NCI-H748 (cell line): ENCODE measurements at regions not wholly inside any gene's neighbourhood (a gene's known extent, or its start where the extent isn't known, plus 50 kb on each side); places are given as distances from the start of the nearest gene placed in this dataset.
A peak's percentile ranks its signal among the peaks of the same experiment; 100 is the strongest.

Experiments used
- DNase-seq: peaks from one replicate; lab custom pipeline; 2025; ENCODE audit not compliant: unreplicated experiment; lab: John Stamatoyannopoulos, UW

DNA sequence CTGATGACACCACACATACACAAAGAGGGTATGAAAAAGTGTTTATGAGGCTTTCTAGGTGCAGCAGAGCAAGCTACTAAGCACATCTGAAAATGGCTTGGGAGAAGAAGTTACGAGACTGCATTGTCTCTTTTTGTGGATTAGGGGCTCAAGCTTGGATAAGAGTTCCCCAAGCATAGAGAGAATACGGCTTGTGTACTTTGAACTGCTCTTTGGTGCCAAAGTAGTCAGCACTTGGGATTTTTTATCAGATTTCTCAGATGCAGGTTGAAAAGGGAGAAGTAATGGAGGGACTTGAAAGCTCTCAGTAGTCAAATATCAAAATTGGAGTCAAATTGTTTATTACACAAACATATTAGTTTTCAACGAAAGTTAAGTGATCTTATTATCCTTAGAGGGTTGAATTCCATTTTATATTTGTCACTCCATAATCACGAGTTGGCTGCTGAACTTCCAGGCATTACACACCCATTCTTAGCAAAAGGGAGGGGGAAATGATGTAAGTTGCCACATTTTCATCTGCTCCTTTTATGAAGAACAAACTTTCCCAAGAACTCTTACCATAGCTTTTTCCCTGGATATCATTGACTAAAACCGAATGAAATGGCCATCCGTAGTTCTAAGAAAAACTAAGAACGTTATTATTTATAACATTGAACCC lies 1904.9 kb downstream of the PCDH7 start:
- no peak for DNase-seq

DNA sequence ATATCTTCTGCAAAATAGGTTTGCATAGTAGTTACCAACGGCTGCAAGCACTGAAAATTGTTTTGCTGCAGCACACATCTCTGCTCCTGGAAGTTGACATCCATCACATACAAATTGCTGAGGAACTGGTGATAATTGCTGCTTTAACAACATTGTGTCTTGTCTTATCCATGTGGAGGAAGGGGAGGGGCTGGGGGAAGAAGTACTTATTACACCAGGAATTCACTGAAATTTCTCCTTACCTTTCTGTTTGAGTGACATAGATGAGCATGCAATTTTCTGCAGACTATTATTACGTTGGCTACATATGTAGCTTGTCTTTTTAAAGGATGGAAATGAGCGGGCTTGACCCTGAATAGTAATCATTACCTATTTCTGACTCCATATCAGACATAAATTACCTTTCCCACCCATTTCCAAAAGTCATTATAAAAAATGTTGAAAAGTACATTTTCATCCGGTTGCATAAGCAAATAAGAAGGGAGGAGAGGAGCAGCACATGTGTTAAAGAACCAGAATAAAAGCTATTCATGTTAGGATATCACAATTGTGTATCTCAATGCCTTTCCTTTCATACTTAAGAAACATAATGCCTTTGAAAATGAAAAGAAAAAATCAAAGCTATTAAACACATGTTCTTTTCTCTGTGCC lies 1905.6 kb downstream of the PCDH7 start:
- DNase-seq: no peak

DNA sequence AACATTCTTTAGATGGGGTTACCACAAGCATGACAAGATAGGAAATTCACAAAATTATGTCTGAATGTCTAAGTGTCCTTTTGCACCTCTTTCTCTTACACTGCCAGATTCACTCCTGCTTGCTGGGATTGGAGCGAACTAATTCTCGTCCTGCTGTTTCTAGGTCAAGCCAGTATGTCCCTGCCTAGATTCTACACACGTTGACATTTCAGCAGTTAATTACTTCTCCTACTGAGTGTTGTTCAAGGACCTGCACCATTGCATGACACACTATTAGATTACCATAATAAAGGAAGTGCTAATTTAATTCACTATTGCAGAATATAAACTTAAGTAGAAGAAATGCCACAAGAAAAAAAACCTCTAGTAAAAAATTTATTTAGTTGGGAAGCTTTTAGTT lies 1911.7 kb downstream of the PCDH7 start:
- DNase-seq: no peak

DNA sequence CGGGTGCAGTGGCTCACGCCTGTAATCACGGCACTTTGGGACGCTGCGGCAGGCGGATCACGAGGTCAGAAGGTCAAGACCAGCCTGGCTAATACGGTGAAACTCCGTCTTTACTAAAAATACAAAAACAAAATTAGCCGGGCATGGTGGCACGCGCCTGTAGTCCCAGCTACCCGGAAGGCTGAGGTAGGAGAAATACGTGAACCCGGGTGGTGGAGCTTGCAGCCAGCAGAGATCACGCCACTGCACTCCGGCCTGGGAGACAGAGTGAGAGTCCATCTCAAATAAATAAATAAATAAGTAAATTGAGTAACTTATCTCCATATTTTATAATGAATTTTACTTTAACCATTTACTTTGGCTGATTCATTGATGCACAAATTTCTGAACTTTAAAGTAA lies 1913.3 kb downstream of the PCDH7 start:
- DNase-seq: no peak

DNA sequence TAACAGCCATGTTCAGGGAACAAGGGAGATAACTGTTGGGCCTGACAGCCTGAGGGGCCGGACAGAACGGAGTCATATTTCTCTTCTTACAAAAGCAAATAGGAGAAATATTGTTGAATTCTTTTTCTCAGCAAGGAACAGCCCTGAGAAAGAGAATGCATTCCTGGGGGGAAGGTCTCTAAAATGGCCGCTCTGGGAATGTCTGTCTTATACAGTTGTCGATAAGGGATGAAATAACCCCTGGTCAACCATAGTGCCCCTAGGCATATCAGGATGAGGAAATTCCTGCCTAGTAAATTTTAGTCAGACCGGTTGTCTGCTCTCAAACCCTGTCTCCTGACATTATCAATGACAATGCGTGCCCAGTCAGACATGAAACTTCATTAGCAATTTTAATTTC lies 1925.5 kb downstream of the PCDH7 start:
- DNase-seq: no peak

DNA sequence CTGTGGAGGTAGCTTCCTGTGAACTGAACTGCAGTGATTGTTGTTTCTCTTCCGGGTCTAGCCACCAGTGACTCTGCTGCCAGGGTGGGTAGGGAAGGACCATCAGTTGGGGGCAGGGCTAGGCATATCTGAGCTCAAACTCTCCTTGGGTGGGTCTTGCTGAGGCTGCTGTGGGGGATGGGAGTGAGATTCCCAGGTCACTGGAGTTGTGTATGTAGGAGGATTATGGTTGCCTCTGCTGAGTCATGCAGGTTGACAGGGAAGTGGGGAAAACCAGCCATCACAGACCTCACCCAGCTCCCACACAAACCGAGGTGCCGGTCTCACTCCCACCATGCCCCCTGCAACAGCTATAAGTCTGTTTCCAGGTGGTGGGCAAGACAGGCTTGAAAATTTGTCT lies 1937.8 kb downstream of the PCDH7 start:
- DNase-seq: no peak

DNA sequence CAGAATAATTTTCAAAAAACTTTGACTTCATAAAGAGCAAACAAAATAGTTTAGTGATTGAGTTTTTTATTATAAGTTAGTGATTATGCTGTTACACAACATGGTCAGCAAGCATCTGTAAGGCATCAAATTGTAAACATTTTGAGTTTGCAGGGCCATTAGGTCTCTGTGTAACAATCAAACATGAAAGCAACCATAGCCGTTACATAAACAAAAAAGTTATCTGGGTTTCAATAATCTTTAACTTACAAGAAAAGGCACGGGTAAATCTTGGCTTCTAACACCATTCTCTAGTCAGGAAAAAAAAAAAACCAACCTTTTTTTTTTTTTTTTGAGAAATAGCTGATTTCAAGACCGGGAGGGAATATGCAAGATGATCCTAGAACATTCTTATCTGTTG lies 1941.1 kb downstream of the PCDH7 start:
- DNase-seq: no peak

DNA sequence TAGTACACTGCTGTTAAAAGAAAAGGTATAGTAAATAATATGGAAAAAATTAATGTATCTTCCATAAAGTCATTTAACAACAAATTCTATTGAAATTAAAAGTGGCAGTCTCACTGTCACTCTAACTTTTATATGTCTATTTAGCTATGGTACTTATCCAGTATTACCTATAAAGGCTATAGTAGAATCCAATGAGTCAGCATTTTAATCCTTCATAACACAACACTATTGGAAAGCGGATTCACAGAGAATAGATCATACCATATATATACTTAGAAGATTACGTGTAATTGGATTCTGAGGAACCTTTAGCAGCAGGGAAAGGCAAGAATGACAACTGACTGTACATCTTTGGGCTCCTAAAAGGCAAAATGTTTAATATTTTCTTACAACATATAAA lies 1942.6 kb downstream of the PCDH7 start:
- DNase-seq: no peak

DNA sequence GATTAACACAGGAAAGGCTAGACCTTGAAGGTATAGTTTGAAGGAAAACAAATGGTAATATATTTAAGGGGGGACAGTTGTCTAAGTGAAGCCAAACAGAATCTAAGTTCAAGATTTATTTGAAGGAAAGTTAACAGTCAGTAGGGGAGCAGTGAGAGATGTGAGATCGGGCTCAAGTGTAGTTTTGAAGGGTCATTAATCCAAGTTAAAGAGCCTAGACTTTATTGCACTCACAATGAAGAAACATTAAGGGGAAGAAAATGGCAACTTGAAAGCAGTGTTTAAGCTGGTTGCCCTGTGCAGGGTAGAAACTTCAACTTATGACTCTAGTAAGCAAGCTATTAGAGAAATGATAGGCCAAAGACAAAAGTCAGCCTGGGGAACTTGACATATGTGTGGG lies 1952.2 kb downstream of the PCDH7 start:
- DNase-seq: no peak

DNA sequence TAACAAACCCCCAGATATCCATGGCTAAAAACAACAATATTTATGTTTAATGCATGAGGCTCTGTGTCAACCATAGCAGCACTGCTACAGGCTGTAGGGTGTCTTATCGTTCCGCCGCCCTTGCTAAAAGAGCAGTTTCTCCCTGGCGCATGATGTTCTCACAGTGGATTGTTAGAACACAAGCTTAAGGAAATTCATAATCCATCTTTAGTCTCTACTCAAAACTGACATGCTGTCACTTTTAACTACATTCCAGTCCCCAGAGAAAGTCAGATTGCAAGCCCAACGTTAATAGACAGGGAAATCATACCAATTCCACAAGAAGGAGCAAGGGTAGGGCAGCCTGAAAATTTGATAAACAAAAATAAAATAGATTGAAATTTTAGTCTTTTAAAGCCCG lies 1960.8 kb downstream of the PCDH7 start:
- no peak for DNase-seq

DNA sequence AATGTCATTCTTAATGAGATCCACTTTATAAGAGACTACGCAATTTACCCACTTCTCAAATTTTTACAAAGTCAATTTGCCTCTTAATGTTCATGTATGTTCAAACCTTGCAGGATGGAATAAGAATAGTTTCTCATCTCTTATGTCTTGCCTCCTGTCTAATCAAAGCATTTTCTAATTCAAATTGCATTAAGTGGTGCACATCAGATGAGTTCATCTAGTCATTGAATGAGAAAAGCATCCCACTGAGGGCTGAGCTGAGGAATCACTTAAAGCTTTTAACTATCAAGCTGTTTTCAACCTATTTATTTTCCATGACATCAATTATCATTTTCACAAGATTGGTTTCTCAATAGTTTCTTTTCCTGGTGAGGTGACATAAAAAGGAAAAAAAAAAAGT lies 1964.0 kb downstream of the PCDH7 start:
- DNase-seq: no peak

DNA sequence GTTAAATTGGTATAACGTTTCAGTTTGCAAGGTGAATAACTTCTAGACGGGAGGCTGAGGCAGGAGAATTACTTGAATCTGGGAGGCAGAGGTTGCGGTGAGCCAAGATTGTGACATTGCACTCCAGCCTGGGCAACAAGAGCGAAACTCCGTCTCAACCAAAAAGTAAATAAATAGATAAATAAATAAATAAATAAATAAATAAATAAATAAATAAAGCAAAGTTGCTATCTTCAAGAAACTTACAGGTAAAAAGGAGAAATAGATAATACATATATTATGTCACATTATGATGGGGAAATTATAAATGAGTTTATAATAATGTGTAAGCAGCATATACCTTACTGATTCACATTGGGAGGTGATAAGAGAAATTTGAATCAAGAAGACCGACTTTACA lies 1966.0 kb downstream of the PCDH7 start:
- DNase-seq: no peak

DNA sequence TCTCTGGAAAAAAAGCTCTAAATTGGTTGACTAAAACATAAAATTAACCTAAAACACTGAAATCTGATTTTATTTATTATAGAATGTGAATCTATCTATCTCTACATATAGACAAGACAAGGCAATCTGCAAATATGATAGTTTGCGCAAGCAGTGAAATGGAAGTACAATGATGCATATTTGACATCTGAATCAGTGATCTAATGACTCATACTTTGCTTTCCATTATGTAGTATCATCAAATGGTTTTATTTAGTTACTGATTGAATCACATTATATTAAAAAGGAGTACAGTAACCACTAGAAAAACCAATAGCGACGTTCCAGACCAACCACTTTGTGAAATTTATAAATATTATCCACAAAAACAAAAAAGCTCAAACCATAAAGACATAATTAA lies 1969.3 kb downstream of the PCDH7 start:
- no peak for DNase-seq

DNA sequence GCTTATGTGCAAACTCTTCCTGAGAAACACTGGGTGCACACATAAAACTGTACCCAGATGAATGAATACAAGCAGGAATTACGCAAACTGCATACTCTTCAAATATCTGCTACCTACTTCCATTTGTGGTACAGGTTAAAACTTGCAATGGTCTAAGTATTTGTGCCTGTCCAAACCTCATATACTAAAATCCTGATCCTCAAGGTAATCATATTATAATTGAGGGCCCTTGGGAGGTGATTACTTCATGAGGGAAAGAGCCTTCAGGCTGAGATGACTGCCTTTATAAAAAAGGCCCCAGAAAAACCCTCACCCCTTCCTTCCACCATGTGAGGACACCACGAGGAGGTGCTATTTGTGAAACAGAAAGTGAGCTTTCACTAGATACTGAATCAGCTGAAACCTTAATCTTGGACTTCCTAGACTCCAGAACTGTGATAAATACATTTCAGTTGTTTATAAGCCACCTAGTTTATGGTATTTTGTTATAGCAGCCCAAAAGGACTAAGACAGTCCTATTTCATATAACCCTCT lies 1977.2 kb downstream of the PCDH7 start:
- no peak for DNase-seq

DNA sequence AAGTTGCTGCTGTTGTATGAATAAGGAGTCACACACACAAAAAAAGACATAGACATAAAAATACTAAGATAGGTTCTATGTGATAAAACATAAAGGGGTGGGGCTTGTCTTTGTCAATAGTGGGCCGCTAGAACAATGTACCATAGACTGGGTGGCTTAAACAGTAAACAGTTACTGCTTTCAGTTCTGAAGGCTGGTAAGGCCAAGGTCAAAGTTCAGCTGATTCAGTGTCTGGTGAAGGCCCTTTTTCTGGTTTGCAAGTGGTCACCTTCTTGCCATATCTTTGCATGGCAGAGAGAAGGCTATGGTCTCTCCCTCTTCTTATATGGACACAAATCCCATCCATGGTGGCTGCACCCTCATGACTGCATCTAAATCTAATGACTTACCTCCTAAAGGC lies 1980.7 kb downstream of the PCDH7 start:
- peak; percentile 1 for DNase-seq

DNA sequence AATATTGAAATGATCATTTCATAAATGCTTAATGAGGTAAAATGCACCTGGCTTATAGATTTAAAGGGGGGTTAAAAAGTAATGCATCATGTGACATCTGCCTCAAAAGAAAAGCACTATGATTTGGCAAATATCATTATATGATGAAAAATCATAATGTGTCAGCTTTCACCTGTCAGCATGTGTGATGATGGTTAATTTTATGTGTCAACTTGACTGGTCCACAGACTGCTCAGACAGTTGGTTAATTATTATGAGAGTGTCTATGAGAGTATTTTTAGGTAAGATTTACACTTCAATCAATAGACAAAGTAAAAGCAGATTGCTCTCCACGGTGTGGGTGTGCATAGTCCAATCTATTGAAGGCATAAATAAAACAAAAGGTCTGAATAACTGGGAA lies 1986.7 kb downstream of the PCDH7 start:
- no peak for DNase-seq

DNA sequence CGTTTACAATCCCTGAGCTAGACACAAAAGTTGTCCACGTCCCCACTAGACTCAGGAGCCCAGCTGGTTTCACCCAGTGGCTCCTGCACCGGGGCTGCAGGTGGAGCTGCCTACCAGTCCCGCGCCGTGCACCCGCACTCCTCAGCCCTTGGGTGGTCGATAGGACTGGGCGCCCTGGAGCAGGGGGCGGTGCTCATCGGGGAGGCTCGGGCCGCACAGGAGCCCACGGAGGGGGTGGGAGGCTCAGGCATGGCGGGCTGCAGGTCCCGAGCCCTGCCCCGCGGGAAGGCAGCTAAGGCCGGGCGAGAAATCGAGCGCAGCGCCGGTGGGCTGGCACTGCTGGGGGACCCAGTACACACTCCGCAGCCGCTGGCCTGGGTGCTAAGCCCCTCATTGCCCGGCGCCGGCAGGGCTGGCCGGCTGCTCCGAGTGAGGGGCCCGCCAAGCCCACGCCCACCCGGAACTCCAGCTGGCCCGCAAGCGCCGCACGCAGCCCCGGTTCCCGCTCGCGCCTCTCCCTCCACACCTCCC lies 1996.0 kb downstream of the PCDH7 start:
- DNase-seq: peak; percentile 32

DNA sequence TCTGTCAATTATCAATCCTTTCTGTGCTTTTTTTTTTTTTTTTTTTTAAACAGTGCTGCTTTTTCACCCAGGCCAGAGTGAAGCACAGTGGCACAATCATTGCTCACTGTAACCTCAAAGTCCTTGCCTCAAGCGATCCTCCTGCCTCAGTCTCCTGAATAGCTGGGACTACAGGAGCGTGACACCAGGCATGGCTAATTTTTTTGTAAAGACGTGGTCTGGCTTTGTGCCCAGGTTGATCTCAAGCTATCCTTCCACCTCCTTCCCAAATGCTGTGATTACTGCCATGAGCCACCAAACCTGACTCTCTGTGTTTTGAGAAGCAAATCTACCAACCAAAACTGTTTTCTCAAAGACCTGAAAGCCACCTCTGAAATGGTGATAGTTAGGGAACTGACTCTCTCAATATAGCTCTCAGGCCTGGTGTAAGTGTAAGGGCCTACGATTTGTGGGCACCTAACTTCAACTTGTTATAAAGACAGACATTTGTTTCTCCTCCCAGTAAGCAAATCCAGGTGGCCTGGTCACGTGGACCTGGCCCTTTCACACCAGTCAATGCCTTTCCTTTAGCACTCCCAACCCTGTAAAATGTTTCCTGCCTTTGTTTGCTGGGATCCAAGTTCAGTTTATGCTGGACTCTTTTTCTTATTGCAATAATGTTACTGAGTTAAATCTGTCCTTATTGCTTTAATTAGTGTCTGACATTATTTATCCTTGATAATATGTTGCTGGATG lies 2015.9 kb downstream of the PCDH7 start:
- DNase-seq: no peak

DNA sequence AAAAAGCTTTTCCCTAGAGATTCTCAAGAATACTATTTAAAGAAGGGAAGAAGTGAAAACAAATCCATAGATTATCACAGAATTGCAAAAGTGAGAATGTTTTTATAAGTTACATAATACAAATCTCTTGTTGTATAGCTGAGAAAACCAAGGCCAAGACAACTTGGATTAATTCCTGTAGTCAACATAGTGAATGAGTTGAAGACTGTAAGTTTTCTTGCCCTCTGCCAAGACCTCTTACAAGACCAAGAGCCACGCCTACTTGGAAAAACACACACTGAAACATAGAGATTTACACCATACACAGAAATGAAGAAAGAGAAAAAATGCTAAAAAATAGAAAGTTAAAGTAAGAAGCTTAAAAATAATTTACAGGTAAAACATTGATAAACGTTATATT lies 2024.0 kb downstream of the PCDH7 start:
- DNase-seq: no peak

DNA sequence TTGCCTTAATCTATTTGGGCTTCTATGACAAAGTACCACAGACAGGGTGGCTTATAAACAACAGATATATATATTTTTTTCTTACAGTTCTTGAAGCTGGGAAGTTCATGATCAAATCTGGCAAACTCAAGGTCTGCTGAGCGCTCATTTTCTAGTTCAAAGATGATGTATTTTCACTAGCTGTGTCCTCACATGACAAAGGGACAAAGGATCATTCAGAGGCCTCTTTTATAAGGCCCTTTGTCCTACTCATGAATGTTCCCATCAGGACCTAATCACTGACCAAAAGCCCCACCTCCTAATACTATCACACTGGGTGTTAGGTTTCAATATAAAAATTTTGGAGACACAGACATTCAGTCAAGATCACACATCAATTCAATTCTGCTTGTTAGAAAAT lies 2025.2 kb downstream of the PCDH7 start:
- no peak for DNase-seq

DNA sequence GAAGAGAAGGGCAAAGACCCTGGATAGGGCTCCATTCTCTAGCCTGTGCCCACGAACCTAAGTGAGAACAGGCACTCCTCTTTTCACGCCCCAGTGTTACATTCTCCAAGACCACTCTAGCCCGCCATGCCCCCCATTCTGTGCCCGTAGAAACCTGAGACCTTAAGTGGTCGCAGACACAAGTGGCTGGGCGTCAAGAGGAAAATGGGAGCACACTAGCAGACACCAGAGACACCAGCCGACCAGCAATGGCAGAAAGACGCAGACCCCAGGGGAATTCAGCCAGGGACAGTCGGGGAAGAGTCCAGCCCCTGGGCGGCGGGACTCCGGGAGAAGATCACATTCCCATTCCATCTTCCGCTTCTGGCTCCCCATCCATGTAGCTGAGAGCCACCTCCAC lies 2027.9 kb downstream of the PCDH7 start:
- no peak for DNase-seq

DNA sequence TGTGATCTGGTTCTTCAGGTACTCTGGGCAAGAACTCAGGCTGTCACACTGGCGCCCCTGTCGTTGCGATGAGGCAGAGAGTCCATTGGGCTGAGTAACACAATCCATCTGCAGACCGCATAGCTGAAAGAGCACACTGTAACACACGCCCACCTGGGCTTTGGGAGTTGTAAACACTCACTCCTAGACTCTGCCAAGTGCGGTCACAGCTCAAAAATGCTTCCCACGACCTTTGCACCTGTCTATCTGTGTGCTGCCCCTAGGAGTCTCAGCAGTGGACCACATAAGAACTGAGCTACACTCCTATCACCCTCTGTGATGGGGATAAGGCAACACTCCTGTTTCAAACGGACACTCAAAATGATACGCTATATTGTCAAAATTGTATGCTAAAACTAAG lies 2028.3 kb downstream of the PCDH7 start:
- peak; percentile 56 for DNase-seq
